Testis (tissue), 2 donors: ENCODE measurements at regions not wholly inside any gene's neighbourhood (a gene's known extent, or its start where the extent isn't known, plus 50 kb on each side); places are given as distances from the start of the nearest gene placed in this dataset.

ENCODE experiments used
- DNase-seq: peaks from one replicate; pipeline ENCODE4 v3.0.0-alpha.2; 2019
- H3K27ac ChIP-seq, 2 donors: fragments of 200-600 bp; sonication (generic); one replicate each; pipeline ENCODE4 v1.5.1; 2019
- H3K27me3 ChIP-seq: fragments of 200-600 bp; sonication (generic); one replicate; pipeline ENCODE4 v1.5.1; 2019
- H3K36me3 ChIP-seq: fragments of 200-600 bp; sonication (generic); one replicate; pipeline ENCODE4 v1.5.1; 2017; ENCODE audit warnings: low read depth; ENCODE audit errors: missing control alignments
- H3K4me1 ChIP-seq: fragments of 200-600 bp; sonication (generic); one replicate; pipeline ENCODE4 v1.5.1; 2019
- H3K4me3 ChIP-seq, 2 donors: fragments of 200-600 bp; sonication (generic); one replicate each; pipeline ENCODE4 v1.5.1; 2017 to 2019
- H3K9me3 ChIP-seq: fragments of 200-600 bp; sonication (generic); one replicate; pipeline ENCODE4 v1.5.1; 2017
- CTCF ChIP-seq, 3 experiments: fragments of 450-650 bp in 2 of 3; fragments of 200-600 bp in 1 of 3; sonication (generic) in 1 of 3; IDR thresholded peaks; one replicate each; pipeline ENCODE4 v1.5.1; 2016 to 2019; ENCODE audit warnings: antibody characterized with exemption in 3 of 3, mild to moderate bottlenecking in 2 of 3, moderate library complexity in 1 of 3
- POLR2A ChIP-seq: fragments of 450-650 bp; IDR thresholded peaks from one replicate; pipeline ENCODE4 v1.6.1; 2017; ENCODE audit warnings: antibody characterized with exemption, mild to moderate bottlenecking, moderate library complexity
- WGBS, 2 donors: methylation state at CpG; one replicate each; pipeline ENCODE4 v1.1.5; 2018; 5-methylcytosine and 5-hydroxymethylcytosine counted together
- intact Hi-C: fragments of 100-400 bp; cut with DNase I; formaldehyde crosslinking; loops from one replicate; pipeline ENCODE4 v1.15.1; 2023; ENCODE audit warnings: low total_unique reads

- Histone ChIP-seq H3K4me1 (no peaks in the 10 kb centered on the region), H3K9me3 (no peaks in the 10 kb centered on the region), H3K36me3 (no peaks in the 10 kb centered on the region), H3K27ac (no peak overlapping the region), H3K4me3 (no peak overlapping the region), H3K27me3 (no peaks in the 10 kb centered on the region)
- TF ChIP-seq CTCF (IDR thresholded peaks at IDR 0.05) (no peak), POLR2A (no peak)
- DNase-seq, result no peak
- 88 to 92% methylated on average over 1 of the region's 1 CpG for WGBS, 2 donors
- intact Hi-C loops, result no loop called here
These were observed 60.8 kb upstream of the ARRDC3 start for GRCh38 chr5:91443761-91444467.

GRCh38 chr5:91443023-91443422 is 59.9 kb upstream of the ARRDC3 start:
- intact Hi-C loops, result no loop called here

GRCh38 chr5:91441082-91441481 is 58.0 kb upstream of the ARRDC3 start:
- no peak overlapping the region for H3K27ac ChIP-seq
- no peaks in the 10 kb centered on the region for H3K27me3 ChIP-seq
- intact Hi-C loops, result no loop called here
- 88 to 100% methylated on average over 1 of the region's 1 CpG for WGBS, 2 donors
- no peaks in the 10 kb centered on the region for H3K9me3 ChIP-seq
- no peak for DNase-seq
- H3K4me3 ChIP-seq, result no peak overlapping the region
- no peaks in the 10 kb centered on the region for H3K4me1 ChIP-seq
- no peaks in the 10 kb centered on the region for H3K36me3 ChIP-seq
- no peak for TF ChIP-seq CTCF (IDR thresholded peaks at IDR 0.05)
- no peak for TF ChIP-seq POLR2A

More at GRCh38 chr5:91443023-91443422, 59.9 kb upstream of the ARRDC3 start:
- Histone ChIP-seq H3K9me3 (no peaks in the 10 kb centered on the region), H3K27ac (no peak overlapping the region), H3K27me3 (no peaks in the 10 kb centered on the region), H3K36me3 (no peaks in the 10 kb centered on the region), H3K4me3 (no peak overlapping the region), H3K4me1 (no peaks in the 10 kb centered on the region)
- TF ChIP-seq CTCF (IDR thresholded peaks at IDR 0.05) (no peak), POLR2A (no peak)
- DNase-seq, result no peak
- 95 to 96% methylated on average over 1 of the region's 1 CpG for WGBS, 2 donors

GRCh38 chr5:91438871-91439270 is 55.8 kb upstream of the ARRDC3 start:
- no peak overlapping the region for H3K4me3 ChIP-seq
- no peaks in the 10 kb centered on the region for H3K4me1 ChIP-seq
- 80 to 91% methylated on average over 1 of the region's 1 CpG for WGBS, 2 donors
- H3K9me3 ChIP-seq, result no peaks in the 10 kb centered on the region
- no peak for DNase-seq
- intact Hi-C loops, result no loop called here
- no peak for TF ChIP-seq CTCF (IDR thresholded peaks at IDR 0.05)
- H3K27ac ChIP-seq, result no peak overlapping the region
- no peaks in the 10 kb centered on the region for H3K36me3 ChIP-seq
- H3K27me3 ChIP-seq, result no peaks in the 10 kb centered on the region

- DNase-seq, result no peak
- Histone ChIP-seq H3K4me3 (no peak overlapping the region), H3K36me3 (no peaks in the 10 kb centered on the region), H3K9me3 (no peaks in the 10 kb centered on the region), H3K27me3 (no peaks in the 10 kb centered on the region), H3K27ac (no peak overlapping the region), H3K4me1 (no peaks in the 10 kb centered on the region)
- TF ChIP-seq CTCF (IDR thresholded peaks at IDR 0.05) (no peak), POLR2A (no peak)
- intact Hi-C loops, result no loop called here
- WGBS, 2 donors, result 82 to 86% methylated on average over 3 of the region's 3 CpGs
These were observed 53.1 kb upstream of the ARRDC3 start for GRCh38 chr5:91436241-91436640.
